ENCODE measurements at regions not wholly inside any gene's neighbourhood (a gene's known extent, or its start where the extent isn't known, plus 50 kb on each side); places are given as distances from the start of the nearest gene placed in this dataset.

DNA sequence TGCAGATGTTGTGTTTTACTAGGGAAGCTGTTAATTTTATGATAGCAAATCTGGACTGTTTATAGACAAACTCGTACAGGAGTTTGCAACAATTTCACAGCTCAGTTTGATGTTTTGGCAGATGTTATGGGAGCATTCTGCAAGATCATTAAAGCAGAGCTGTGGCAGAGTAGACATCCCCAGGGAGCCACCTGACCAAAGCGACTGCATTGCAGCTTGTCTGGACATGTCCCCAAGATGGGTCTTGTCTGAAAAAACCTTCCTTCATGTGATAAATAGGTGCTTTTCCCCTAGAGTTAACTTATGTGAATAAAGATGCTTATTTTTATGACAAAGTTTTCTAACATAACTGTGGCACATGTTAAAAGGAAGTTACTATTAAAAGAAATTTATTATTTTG, 91.2 kb upstream of the GPR141 start:
- TF ChIP-seq CTCF (IDR thresholded peaks at IDR 0.05 in 4 of 5, conservative IDR thresholded peaks at IDR 0.05 in 1 of 5) (no peak), POLR2A (IDR thresholded peaks at IDR 0.05) (no peak)

Data from gastrocnemius medialis (tissue), 4 donors.